CD4-positive, alpha-beta T cell treated with Interleukin-10 for 1 hour (primary cell): ENCODE measurements at regions not wholly inside any gene's neighbourhood (a gene's known extent, or its start where the extent isn't known, plus 50 kb on each side); places are given as distances from the start of the nearest gene placed in this dataset.

Source experiments
- DNase-seq: peaks from one replicate; pipeline ENCODE4 v3.0.0-alpha.2; 2020

DNA sequence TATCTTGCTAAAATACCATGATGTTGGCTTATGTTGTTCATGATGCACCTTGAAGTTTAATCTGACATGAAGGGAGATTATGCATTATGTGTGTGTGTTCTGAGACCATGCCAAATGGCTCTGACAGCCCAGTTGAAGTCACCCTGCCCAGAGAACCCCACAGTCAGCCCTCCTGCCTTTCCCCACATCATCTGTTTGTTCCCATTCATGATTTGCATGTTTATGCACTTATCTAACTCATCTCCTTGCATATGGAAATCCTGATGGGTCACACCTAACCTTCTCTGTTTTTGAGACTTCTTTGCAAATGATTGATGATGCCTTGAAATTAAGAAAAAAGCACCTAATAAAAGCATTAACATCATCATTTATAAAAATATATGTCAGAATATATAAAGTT lies 752.2 kb downstream of the GALR1 start:
- no peak for DNase-seq

DNA sequence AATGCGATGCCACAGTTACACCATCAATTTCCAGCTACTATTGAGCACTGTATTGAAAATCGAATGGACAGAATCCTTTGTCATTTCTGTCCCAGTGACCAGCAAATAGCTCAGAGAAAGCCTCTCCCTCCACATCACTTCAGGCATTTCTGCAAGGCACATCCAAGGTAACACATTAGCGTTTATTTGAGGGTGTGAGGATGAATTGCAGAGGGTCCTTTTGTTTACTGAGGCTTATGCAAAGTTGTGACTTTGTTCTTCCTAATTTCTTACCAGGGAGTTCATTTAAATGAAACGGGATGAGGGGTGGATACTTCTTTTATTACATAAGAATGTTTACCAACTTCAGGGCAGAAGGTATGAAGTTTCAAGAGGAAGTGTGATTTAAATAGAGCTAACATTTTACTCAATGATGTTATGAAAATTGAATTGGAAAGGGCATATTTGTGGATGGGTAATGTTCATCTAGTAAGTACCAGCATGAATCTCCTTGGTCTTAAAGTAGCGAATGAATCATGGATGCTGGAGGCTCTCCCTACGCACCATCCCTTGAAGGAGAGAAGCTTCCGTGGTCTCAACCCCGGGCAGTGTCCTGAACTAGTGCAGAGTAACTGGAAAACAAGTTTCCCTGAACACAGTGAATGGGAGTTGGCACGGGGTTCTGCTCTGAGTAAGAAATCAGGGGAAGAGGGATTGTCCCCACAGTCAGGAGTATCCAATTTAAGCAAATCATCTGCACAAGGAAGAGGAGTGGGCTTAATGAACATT lies 756.5 kb downstream of the GALR1 start:
- DNase-seq = no peak

DNA sequence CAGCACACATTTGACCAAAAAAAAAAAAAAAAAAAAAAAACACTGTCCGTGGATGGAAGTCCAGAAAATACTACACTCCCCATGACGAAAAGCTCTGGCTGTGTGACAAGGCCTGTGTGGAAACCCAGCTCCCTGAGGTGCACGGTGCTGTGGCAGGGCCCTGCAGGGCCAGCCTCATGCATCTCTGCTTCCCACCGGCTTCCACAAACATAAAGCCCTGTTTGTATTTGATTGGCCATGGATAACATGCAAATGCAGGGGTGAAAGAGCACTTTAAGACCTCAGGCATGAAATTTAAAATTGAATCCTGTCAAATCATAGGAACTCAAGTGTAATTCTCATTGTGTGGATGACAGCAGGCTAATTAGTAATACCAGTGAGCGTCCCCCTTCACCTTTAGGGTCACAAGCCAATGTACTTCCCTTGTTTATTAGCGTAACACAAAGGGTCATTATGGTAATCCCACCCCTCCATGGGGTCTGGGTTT lies 757.2 kb downstream of the GALR1 start:
- DNase-seq = no peak

DNA sequence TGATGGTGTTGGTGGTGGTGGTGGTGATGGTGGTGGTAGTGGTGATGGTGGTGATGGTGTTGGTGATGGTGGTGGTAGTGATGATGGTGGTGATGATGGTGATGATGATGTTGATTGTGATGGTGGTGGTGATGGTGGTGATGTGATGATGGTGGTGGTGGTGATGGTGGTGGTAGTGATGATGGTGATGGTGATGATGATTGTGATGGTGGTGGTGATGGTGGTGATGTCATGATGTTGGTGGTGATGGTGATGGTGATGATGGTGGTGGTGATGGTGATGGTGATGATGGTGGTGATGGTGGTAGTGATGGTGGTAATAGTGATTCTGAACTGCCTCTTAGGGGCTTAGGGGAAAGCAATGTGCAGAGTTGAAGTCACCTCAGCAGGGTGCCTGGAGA lies 760.7 kb downstream of the GALR1 start:
- no peak for DNase-seq

- no peak for DNase-seq
Observed at GRCh38 chr18:78017869-78018268, 768.2 kb downstream of the GALR1 start.

DNA sequence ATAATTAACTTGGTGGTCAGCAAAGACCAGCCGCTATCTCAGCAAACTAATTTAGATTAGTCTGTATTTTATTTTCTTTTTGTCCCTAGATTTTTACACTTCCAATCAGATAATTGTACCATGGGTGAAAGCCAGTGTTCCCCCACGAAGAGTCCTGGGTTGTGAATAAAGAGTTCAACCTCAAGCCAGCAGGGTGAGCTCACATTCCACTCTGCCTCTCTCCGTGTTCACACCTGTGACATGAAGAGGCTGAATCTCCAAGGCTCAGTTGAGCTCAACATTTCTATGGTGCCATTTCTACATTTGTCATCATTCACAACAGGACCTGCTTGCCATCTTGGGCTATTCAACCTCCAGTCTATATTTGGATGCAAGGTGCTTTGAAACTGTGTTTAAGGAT lies 771.5 kb downstream of the GALR1 start:
- no peak for DNase-seq

GRCh38 chr18:78031589-78031988 lies 781.9 kb downstream of the GALR1 start:
- no peak for DNase-seq

DNA sequence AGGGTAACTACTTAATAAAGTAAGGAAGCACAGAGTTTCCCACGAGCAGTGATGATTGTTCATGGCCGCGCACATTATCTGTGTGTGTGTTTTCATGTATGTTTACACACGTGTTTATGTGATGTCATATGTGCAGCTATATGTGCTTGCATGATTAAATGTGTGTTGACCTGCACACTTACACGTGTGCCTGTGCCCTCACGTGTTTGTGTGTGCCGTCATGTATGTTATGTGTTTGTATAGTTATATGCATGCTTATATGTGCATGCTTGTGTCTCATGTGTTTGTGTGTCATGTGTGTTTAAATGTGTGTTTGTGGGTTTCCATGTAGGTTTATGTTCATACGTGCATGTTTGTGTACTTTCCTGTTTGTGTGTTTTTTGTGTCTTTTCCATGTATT lies 782.3 kb downstream of the GALR1 start:
- DNase-seq = no peak

DNA sequence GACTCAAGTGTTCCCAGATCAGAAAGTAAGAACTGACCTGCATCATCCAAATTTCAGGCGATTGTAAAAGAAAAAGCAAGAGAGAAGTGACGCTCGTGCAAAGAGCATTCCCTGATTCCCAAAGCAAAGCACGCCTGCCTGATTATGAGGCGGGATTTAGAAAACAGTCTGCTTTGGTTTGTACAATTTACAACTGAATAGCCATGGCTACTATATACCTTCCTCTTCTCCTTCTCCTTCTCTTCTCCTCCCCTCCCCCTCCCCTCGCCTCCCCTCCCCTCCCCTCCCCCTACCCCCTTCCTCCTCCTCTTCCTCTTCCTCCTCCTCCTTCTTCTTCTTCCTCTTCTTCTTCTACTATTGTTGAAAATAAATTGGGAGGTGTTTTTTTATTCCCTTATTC lies 782.9 kb downstream of the GALR1 start:
- no peak for DNase-seq

DNA sequence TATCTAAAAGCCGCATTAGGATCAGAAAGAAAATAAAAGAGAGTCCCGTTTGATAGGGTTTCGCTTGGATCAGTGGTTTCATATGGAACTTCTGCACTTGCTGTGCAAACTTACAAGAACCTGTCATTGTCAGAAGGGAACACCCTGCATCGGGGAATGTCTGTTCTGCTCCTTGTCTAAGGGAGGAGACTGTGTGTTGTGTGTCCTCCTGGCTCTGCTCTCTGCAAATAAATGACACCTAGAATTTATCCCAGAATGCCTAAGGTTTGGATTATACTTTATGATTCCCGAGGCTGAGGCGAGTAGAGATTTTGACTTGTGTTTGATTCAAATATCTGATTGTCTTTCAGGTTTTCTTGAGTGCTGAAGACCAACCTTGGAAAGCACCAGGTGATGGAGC lies 785.1 kb downstream of the GALR1 start:
- DNase-seq = no peak

DNA sequence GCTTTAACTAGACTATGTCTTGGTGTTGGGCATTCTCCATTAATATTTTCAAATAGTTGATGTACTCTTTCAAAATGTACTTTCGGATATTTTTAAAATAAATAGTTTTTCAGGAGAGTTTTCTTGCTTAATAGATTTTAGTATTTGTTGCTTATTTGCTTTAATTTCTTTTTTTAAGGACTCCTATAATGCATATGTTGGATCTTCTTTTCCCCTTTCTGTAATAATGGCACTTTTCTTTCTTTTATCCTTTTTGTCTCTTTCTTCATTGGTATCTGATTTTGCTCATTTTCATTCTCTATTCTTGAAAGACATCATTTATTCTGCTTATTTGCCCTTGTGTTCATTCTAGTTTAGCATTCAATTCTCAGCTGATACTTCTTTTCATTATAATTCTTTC lies 791.6 kb downstream of the GALR1 start:
- no peak for DNase-seq

- DNase-seq = no peak
Observed at GRCh38 chr18:78046631-78047030, 797.0 kb downstream of the GALR1 start.

DNA sequence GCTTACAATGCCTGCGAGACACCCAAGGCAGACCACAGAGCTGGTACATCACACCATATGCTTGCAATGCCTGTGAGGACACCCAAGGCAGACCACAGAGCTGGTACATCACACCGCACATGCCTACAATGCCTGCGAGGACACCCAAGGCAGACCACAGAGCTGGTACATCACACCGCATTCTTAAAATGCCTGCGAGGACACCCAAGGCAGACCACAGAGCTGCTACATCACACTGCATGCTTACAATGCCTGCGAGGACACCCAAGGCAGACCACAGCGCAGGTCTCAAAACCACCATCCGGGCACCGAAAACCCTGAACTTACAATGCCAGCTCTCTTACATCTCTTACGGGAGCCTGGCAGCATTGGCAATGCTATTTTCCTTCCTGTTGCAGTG lies 799.6 kb downstream of the GALR1 start:
- no peak for DNase-seq

GRCh38 chr18:78054801-78055200 lies 805.2 kb downstream of the GALR1 start:
- no peak for DNase-seq

DNA sequence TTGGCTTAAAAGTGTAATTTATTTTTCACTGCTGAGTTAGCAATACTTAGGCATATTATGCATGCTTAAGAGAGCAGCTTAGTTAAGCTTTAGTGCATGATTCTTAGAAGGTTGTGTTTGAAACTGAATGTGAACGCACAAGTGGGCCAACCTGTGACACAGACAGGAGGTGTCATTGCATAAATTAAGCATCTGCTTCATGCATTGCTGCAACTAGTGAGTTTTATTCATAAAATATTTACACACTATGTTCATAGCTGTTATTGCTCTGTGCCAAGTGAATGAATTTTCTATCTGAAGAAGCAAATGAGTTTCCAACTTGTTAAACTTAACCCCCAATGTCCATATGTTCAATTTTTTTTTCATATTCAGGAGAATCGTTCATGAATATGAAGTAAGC lies 806.4 kb downstream of the GALR1 start:
- DNase-seq = no peak

DNA sequence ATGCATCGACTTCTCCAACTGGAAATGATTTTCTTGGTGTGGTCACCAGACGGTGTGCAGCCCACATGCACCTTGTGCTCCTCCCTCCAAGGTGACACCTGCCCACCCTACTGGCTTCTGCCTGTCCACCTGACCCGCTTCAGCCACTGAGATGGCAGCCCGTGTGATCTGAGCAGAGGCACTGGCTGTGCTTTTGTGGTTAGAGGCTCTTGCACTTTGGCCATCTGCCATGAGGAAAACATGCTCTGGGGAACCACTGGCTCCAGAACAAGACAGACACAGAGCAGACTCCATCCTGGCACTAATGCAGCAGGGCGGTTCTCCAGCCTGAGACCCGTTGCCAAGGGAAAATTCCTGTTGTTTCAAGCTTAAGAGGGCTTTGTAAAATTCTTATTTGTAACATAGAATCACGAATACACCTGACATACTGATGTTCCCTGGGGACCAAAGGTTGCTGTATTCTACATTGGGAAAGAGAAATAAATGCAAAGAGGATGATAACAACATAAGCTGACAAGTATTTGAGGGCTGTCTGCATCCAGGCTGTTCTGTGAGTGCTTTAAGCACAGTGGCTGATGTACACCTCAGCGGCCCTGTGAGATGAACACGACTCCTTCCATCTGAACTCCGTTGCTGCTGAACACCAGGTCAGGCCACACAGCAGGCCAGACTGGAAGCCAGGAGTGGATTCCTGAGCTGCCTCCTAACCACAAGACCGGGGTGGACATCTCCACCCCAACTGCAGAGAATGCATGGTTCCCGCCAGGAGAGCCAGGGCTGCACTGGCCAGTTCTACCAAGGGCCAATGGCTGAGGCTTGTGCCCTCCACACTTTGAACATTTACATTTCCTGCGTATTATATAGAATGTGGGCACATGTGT lies 820.4 kb downstream of the GALR1 start:
- DNase-seq = no peak

- DNase-seq = no peak
Observed at GRCh38 chr18:78071166-78071710, 821.6 kb downstream of the GALR1 start.

GRCh38 chr18:78071776-78072175 lies 822.1 kb downstream of the GALR1 start:
- DNase-seq = no peak

DNA sequence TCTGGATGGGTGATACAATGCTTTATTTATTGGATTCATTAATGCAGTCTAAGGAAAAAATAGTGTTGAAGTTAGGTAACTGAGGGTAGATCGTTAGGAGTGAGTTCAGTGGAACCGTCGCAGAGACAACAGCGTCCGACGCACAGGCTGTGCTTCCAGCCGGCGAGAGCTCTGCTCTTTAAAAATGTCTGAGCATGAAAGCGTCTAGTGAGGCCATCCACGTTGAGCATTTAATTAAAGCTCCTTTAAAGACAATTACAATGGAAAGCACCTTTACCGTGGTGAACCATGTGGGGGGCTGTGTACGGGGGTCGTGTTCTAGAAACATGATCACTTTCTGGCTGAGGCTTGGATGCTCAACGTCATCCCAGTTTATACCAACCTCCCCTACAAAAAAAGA lies 822.7 kb downstream of the GALR1 start:
- DNase-seq = no peak

- no peak for DNase-seq
Observed at GRCh38 chr18:78073275-78073674, 823.6 kb downstream of the GALR1 start.

DNA sequence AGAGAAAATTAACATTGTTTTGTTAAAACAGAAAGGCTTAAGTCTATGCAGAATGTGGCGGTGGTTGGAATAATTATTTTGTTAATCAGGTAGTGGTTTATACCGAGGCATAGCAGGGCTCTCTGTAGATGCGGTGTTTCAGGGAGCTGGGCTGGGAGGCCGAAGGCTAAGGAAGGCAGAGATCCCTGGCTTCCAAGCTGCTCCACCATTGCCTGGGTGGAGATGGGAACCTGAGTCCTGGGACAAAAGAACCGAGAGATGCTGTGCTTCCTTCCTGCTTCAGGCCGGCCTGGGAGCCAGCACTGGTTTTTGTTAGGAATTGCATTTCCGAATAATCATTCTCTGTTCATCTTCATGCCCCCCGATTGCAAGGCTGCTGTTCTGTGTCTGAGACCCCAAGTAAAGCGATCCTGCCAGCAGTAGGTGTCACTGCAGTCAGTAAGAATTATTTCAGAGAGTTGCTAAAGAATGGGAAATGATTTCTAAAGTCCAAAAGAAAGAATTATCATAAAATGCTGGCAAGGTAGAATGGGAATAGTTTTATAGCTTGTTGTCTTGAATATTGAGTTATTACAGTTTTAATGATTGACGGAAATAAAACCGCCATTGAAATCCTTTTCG lies 824.9 kb downstream of the GALR1 start:
- DNase-seq = no peak

DNA sequence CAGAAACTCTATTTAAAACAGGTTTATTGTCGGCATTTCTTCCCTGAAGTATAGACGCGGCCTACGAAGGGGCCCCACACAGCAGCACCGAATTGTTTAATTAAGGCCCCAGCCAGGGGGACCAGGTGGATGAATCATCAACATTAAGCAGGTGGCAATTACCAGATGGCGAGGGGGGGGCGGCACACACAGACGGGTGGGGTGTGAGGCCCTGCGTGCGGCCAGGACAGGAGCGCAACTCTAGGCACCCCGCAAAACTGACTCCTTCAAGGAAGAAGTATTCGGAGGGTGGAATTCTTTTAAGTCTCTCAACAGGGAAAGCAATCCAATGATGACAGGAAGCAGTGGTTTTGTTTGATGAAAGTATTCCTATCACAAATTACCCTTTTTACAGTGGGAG lies 830.4 kb downstream of the GALR1 start:
- no peak for DNase-seq

- DNase-seq = no peak
Observed at GRCh38 chr18:78080761-78081160, 831.1 kb downstream of the GALR1 start.
